ENCODE measurements at regions not wholly inside any gene's neighbourhood (a gene's known extent, or its start where the extent isn't known, plus 50 kb on each side); places are given as distances from the start of the nearest gene placed in this dataset.

GRCh38 chr5:164119806-164120447, 614.5 kb downstream of the MAT2B start:
- peak; percentile 44 for DNase-seq (ENCODE audit: low read depth)
- TF ChIP-seq CTCF (conservative IDR thresholded peaks at IDR 0.05; ENCODE audit: control insufficient read depth, insufficient read depth, low read depth, low read length): no peak
- H3K4me3 ChIP-seq (ENCODE audit: control insufficient read depth, low read depth, low read length): no peak overlapping the region

DNA sequence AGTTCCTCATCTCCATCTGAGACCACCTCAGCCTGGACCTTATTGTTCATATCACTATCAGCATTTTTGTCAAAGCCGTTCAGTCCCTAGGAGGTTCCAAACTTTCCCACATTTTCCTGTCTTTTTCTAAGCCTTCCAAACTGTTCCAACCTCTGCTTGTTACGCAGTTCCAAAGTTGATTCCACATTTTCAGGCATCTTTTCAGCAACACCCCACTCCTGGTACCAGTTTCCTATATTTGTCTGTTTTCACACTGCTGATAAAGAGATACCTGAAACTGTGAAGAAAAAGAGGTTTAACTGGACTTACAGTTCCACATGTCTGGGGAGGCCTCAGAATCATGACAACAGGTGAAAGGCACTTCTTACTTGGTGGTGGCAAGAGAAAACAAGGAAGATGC, 622.1 kb downstream of the MAT2B start:
- DNase-seq (ENCODE audit: low read depth): no peak
- no peak for TF ChIP-seq CTCF (conservative IDR thresholded peaks at IDR 0.05; ENCODE audit: control insufficient read depth, insufficient read depth, low read depth, low read length)
- no peak overlapping the region for H3K4me3 ChIP-seq (ENCODE audit: control insufficient read depth, low read depth, low read length)

DNA sequence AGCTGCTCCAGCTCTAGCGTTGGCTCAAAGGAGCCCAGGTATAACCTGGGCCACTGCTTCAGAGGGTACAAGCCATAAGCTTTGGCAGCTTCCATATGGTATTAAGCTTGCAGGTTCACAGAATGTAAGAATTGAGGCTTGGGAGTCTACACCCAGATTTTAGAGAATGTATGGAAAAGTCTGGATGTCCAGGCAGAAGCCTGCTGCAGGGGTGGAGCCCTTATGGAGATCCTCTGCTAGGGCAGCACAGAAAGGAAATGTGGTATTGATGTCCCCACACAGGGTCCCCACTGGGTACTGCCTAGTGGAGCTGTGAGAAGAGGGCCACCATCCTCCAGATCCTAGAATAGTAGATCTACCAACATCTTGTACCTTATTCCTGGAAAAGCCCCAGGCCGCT, 626.9 kb downstream of the MAT2B start:
- no peak for DNase-seq (ENCODE audit: low read depth)
- TF ChIP-seq CTCF (conservative IDR thresholded peaks at IDR 0.05; ENCODE audit: control insufficient read depth, insufficient read depth, low read depth, low read length): no peak
- H3K4me3 ChIP-seq (ENCODE audit: control insufficient read depth, low read depth, low read length): no peak overlapping the region

DNA sequence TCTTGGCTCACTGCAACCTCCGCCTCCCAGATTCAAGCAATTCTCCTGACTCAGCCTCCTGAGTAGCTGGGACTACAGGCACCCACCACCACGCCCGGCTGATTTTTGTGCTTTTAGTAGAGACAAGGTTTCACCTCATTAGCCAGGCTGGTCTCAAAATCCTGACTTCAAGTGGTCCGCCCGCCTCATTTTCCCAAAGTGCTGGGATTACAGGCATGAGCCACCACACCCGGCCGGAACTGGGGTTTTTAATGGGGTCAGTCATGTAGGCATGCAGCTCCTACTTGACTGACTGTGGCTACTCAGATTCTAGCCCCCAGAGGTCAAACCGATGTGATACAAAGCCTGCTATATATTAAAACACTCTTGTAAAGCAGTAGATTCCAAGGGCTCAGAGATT, 631.7 kb downstream of the MAT2B start:
- no peak for TF ChIP-seq CTCF (conservative IDR thresholded peaks at IDR 0.05; ENCODE audit: control insufficient read depth, insufficient read depth, low read depth, low read length)
- no peak overlapping the region for H3K4me3 ChIP-seq (ENCODE audit: control insufficient read depth, low read depth, low read length)
- no peak for DNase-seq (ENCODE audit: low read depth)

DNA sequence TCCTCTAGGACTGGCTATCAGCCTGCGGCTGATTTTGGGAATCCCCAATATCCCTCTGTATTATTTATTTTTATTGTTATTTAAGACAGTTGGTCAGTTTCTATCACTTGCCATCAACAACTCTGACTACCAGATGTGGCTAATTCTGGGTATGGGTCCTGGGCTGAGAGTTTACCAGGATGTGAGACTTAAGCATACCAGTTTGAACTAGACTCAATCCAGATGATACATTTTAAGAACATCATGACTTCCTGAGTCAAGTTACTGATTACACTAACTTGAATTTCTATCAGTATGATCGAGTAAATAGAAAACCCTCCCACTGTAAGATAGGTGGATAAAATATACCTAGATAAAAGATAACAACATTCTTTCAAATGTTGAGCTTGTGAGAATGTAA, 634.0 kb downstream of the MAT2B start:
- no peak for TF ChIP-seq CTCF (conservative IDR thresholded peaks at IDR 0.05; ENCODE audit: control insufficient read depth, insufficient read depth, low read depth, low read length)
- H3K4me3 ChIP-seq (ENCODE audit: control insufficient read depth, low read depth, low read length): no peak overlapping the region
- no peak for DNase-seq (ENCODE audit: low read depth)

DNA sequence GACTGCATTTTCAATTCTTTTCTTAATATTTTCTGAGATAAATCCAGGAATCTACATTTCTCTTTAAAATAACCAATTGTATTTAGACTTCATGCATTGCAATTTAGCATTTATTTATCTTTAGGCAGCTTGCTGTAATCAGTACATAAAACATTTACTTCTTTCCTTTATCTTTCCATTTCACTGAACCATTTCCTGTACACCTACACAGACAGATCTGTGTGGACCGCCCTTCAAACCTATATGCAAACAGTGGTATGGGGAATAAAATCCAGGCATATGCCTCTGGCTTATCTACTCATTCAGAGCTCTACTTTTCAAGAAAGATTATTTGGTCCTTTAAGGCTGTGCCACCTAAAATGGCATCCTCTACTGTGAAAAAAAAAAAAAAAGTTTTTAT, 640.0 kb downstream of the MAT2B start:
- no peak for DNase-seq (ENCODE audit: low read depth)
- H3K4me3 ChIP-seq (ENCODE audit: control insufficient read depth, low read depth, low read length): no peak overlapping the region

More for the DNA sequence above, 640.0 kb downstream of the MAT2B start:
- no peak for TF ChIP-seq CTCF (conservative IDR thresholded peaks at IDR 0.05; ENCODE audit: control insufficient read depth, insufficient read depth, low read depth, low read length)
